H1 (cell line): ENCODE measurements at regions not wholly inside any gene's neighbourhood (a gene's known extent, or its start where the extent isn't known, plus 50 kb on each side); places are given as distances from the start of the nearest gene placed in this dataset.
"Not testable (repeated sequence)": the region's sequence is repeated elsewhere in the genome, so short reads cannot be mapped to it uniquely, and the experiment has no call there.

Experiments
- EZH2 ChIP-seq: fragments of 200-600 bp; sonication (generic); IDR thresholded peaks from 2 replicates; pipeline ENCODE4 v1.7.1; 2012; ENCODE audit warnings: low read depth, mild to moderate bottlenecking, moderate library complexity, low read length, inconsistent platforms; ENCODE audit not compliant: severe bottlenecking
- KDM1A ChIP-seq: fragments of 200-600, 300-600 bp; sonication (generic); IDR thresholded peaks from 2 replicates; pipeline ENCODE4 v1.7.1; 2016; ENCODE audit warnings: mild to moderate bottlenecking, low read length, borderline replicate concordance
- TF ChIP-seq, protein P1 (sequence below), 3 experiments: IDR thresholded peaks; 1 replicate in 2 of 3; 2 replicates in 1 of 3; pipeline versions ENCODE4 v1.5.1 to v1.6.1; 2011; ENCODE audit warnings: low read length in 3 of 3, mild to moderate bottlenecking in 3 of 3, inconsistent platforms in 2 of 3, low read depth in 1 of 3, moderate library complexity in 1 of 3; ENCODE audit not compliant: insufficient read depth in 1 of 3; ENCODE audit errors: control extremely low read depth in 1 of 3

DNA sequence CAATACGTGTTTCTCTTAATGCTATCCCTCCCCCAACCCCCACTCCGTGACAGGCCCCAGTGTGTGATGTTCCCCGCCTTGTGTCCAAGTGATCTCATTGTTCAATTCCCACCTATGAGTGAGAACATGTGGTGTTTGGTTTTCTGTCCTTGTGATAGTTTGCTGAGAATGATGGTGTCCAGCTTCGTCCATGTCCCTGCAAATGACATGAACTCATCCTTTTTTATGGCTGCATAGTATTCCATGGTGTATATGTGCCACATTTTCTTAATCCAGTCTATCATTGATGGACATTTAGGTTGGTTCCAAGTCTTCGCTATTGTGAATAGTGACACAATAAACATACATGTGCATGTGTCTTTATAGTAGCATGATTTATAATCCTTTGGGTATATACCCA is 52.5 kb downstream of the KIAA0408 start:
- TF ChIP-seq, protein P1, sequence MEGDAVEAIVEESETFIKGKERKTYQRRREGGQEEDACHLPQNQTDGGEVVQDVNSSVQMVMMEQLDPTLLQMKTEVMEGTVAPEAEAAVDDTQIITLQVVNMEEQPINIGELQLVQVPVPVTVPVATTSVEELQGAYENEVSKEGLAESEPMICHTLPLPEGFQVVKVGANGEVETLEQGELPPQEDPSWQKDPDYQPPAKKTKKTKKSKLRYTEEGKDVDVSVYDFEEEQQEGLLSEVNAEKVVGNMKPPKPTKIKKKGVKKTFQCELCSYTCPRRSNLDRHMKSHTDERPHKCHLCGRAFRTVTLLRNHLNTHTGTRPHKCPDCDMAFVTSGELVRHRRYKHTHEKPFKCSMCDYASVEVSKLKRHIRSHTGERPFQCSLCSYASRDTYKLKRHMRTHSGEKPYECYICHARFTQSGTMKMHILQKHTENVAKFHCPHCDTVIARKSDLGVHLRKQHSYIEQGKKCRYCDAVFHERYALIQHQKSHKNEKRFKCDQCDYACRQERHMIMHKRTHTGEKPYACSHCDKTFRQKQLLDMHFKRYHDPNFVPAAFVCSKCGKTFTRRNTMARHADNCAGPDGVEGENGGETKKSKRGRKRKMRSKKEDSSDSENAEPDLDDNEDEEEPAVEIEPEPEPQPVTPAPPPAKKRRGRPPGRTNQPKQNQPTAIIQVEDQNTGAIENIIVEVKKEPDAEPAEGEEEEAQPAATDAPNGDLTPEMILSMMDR (IDR thresholded peaks at IDR 0.05; ENCODE audit: control extremely low read depth in 1 of 3, insufficient read depth in 1 of 3, low read depth in 1 of 3, low read length in 3 of 3), result not testable (repeated sequence)
- not testable (repeated sequence) for TF ChIP-seq KDM1A, EZH2
